Sigmoid colon (tissue), 6 donors: ENCODE measurements at regions not wholly inside any gene's neighbourhood (a gene's known extent, or its start where the extent isn't known, plus 50 kb on each side); places are given as distances from the start of the nearest gene placed in this dataset.
"Not testable (repeated sequence)": the region's sequence is repeated elsewhere in the genome, so short reads cannot be mapped to it uniquely, and the experiment has no call there.

ENCODE experiments used
- DNase-seq: peaks from one replicate; pipeline ENCODE4 v3.0.0-alpha.2; 2019
- H3K27ac ChIP-seq, 4 donors: fragments of 200-600 bp; sonication (generic); one replicate each; pipeline ENCODE4 v1.5.1; 2016 to 2019; ENCODE audit warnings: mild to moderate bottlenecking in 1 of 4
- H3K27me3 ChIP-seq, 3 donors: fragments of 200-600 bp; sonication (generic); one replicate each; pipeline ENCODE4 v1.5.1; 2019; ENCODE audit warnings: mild to moderate bottlenecking in 1 of 3
- H3K36me3 ChIP-seq, 4 donors: fragments of 200-600 bp; sonication (generic); one replicate each; pipeline ENCODE4 v1.5.1; 2016 to 2019
- H3K4me1 ChIP-seq, 4 donors: fragments of 200-600 bp; sonication (generic); one replicate each; pipeline ENCODE4 v1.5.1; 2017 to 2019
- H3K4me3 ChIP-seq, 4 donors: fragments of 200-600 bp; sonication (generic); one replicate each; pipeline ENCODE4 v1.5.1; 2017 to 2019; ENCODE audit warnings: mild to moderate bottlenecking in 2 of 4, moderate library complexity in 1 of 4
- H3K9me3 ChIP-seq, 4 donors: fragments of 200-600 bp in 3 of 4; sonication (generic) in 3 of 4; one replicate each; pipeline versions ENCODE4 v1.5.1 to v1.6.1; 2013 to 2019
- EP300 ChIP-seq, 4 donors: sonication (generic); formaldehyde crosslinking; IDR thresholded peaks; one replicate each; pipeline ENCODE4 v1.6.1; 2017; ENCODE audit warnings: antibody characterized with exemption in 4 of 4
- POLR2A ChIP-seq, 2 donors: fragments of 450-650 bp; IDR thresholded peaks; one replicate each; pipeline ENCODE4 v1.6.1; 2016; ENCODE audit warnings: antibody characterized with exemption in 2 of 2, mild to moderate bottlenecking in 2 of 2, moderate library complexity in 2 of 2
- POLR2AphosphoS5 ChIP-seq, 4 donors: sonication (generic); formaldehyde crosslinking; IDR thresholded peaks; one replicate each; pipeline ENCODE4 v1.6.1; 2017; ENCODE audit warnings: antibody characterized with exemption in 4 of 4
- WGBS, 2 donors: extraction: QIAGEN DNeasy Blood & Tissue Kit; methylation state at CpG; one replicate each; pipeline ENCODE4 v1.1.7; 2013; 5-methylcytosine and 5-hydroxymethylcytosine counted together
- intact Hi-C: fragments of 100-400 bp; cut with DNase I; formaldehyde crosslinking; loops from one replicate; pipeline ENCODE4 v1.15.1; 2023
- TF ChIP-seq, protein P1 (sequence below), 4 experiments: fragments of 450-650 bp in 3 of 4; fragments of 200-600 bp in 1 of 4; IDR thresholded peaks; one replicate each; pipeline ENCODE4 v1.5.1; 2016 to 2019; ENCODE audit warnings: antibody characterized with exemption in 4 of 4, mild to moderate bottlenecking in 3 of 4, moderate library complexity in 2 of 4
- donor health status: healthy with polysubstance abuse.
- donor health status: healthy.

DNA sequence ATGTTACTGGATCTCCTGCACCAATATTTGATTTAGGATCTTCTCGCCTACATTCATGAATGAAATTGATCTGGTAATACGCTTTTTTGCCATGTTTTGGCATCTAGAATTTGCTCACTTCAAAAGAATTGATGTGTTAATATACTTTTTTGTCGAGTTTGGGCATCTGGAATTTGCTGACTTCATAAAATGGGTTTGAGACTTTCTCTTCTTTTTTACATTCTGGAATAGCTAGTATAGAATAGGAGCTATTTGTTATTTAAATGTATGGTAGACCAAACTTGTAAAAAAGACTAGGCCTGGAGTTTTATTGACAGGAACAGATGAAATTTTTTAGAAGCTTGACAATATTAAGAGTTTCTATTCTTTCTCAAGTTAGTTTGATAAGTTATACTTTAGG is 404.9 kb upstream of the TENM3 start:
- WGBS, 2 donors, result 85 to 86% methylated on average over 3 of the region's 3 CpGs

DNA sequence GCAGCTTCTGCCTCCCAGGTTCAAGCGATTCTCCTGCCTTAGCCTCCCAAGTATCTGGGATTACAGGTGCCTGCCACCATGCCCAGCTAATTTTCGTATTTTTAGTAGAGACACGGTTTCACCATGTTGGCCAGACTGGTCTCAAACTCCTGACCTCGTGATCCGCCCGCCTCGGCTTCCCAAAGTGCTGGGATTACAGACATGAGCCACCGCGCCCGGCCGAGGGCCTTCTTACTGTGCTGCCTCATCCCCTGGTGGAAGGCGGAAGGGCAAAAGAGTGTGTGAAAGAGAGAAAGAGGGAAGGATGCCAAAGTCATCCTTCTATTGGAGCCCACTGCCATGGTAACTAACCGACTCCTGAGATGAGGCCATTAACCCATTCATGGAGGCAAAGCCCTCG is 399.4 kb upstream of the TENM3 start:
- H3K27ac ChIP-seq, DNase-seq, H3K36me3 ChIP-seq, H3K9me3 ChIP-seq, intact Hi-C loops, H3K27me3 ChIP-seq, H3K4me3 ChIP-seq, H3K4me1 ChIP-seq: not testable (repeated sequence)
- WGBS, 2 donors, result 90 to 92% methylated on average over 14 of the region's 14 CpGs

More for the DNA sequence above, 404.9 kb upstream of the TENM3 start:
- peaks cover 0 to 4% (median 0%) of the 10 kb centered on the region in 4 donors for H3K9me3 ChIP-seq
- no peaks in the 10 kb centered on the region for H3K4me1 ChIP-seq
- no peaks in the 10 kb centered on the region for H3K27me3 ChIP-seq
- no peak for DNase-seq
- TF ChIP-seq, protein P1, sequence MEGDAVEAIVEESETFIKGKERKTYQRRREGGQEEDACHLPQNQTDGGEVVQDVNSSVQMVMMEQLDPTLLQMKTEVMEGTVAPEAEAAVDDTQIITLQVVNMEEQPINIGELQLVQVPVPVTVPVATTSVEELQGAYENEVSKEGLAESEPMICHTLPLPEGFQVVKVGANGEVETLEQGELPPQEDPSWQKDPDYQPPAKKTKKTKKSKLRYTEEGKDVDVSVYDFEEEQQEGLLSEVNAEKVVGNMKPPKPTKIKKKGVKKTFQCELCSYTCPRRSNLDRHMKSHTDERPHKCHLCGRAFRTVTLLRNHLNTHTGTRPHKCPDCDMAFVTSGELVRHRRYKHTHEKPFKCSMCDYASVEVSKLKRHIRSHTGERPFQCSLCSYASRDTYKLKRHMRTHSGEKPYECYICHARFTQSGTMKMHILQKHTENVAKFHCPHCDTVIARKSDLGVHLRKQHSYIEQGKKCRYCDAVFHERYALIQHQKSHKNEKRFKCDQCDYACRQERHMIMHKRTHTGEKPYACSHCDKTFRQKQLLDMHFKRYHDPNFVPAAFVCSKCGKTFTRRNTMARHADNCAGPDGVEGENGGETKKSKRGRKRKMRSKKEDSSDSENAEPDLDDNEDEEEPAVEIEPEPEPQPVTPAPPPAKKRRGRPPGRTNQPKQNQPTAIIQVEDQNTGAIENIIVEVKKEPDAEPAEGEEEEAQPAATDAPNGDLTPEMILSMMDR (IDR thresholded peaks at IDR 0.05), result no peak
- no peak for TF ChIP-seq POLR2A (IDR thresholded peaks at IDR 0.05)
- no peaks in the 10 kb centered on the region for H3K36me3 ChIP-seq
- intact Hi-C loops, result no loop called here
- H3K27ac ChIP-seq, result no peak overlapping the region
- H3K4me3 ChIP-seq, result no peak overlapping the region

DNA sequence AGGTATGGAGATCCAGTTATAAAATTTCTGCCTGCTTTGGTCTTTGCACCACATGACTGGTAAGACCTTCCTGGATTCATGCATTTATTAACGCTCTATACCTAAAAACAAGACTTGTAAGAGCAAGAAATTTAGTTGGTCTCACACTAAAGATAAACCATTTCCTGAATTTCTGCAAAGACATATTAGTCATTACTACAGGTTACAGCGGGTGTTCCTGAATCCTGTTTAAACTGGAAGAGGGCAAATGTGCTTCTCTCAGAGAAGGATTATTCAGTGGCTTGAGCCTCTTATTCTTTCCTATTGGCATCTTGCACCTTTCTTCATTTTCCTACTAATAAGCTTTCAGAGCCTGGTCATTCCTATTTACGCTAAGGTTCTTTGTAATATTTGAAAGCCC is 397.6 kb upstream of the TENM3 start:
- H3K4me1 ChIP-seq, result no peaks in the 10 kb centered on the region
- 87 to 93% methylated on average over 3 of the region's 3 CpGs for WGBS, 2 donors
- no peak overlapping the region for H3K4me3 ChIP-seq
- no peak overlapping the region for H3K27ac ChIP-seq
- TF ChIP-seq, protein P1 (IDR thresholded peaks at IDR 0.05), result no peak
- TF ChIP-seq EP300 (IDR thresholded peaks at IDR 0.05) (no peak), POLR2AphosphoS5 (IDR thresholded peaks at IDR 0.05) (no peak), POLR2A (IDR thresholded peaks at IDR 0.05) (no peak)
- no peaks in the 10 kb centered on the region for H3K27me3 ChIP-seq
- no peaks in the 10 kb centered on the region for H3K9me3 ChIP-seq
- no peak for DNase-seq
- intact Hi-C loops, result no loop called here
- H3K36me3 ChIP-seq, result no peaks in the 10 kb centered on the region

DNA sequence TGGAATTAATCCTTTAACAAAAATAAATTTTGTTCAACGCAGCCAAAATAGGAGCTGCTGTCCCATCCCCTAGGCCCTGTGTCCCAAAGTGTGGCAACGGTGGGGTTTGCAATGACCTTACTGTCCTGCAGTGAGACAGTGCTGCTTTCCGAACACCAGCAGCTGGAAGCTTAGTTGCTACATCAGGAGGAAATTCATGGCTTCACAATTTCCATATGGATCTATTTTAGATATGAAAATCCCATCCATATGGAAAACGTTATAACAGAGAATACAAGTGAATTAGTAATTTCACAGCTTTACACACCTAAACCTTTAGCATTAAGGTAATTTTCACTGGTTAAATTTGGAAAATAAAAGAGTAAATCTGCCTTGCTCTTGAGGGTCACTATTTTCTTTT is 396.3 kb upstream of the TENM3 start:
- intact Hi-C loops, result no loop called here
- no peaks in the 10 kb centered on the region for H3K9me3 ChIP-seq
- no peaks in the 10 kb centered on the region for H3K4me1 ChIP-seq
- no peak overlapping the region for H3K4me3 ChIP-seq
- no peak for TF ChIP-seq POLR2A (IDR thresholded peaks at IDR 0.05)
- no peak for TF ChIP-seq EP300 (IDR thresholded peaks at IDR 0.05)
- TF ChIP-seq POLR2AphosphoS5 (IDR thresholded peaks at IDR 0.05), result no peak
- TF ChIP-seq, protein P1 (IDR thresholded peaks at IDR 0.05), result no peak
- DNase-seq, result no peak
- 87 to 88% methylated on average over 4 of the region's 4 CpGs for WGBS, 2 donors
- H3K36me3 ChIP-seq, result no peaks in the 10 kb centered on the region
- no peak overlapping the region for H3K27ac ChIP-seq
- no peaks in the 10 kb centered on the region for H3K27me3 ChIP-seq

DNA sequence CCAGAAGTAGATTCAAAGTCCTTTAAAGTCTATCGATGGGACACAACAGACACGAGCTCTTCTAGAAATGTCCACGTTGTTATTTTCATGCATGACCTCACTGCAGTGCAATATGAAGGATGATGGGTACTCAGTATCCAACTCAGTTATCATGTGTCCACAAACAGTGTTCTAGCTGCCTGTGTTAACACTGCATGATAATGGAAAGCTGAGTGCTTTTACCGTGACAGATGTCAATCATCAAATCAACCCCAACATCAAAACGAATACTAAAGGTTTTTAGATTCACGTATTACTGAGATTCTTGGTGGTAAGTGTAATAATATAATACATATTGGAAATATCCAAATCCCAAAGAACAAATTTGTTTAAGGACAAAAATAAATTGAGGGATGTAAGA is 394.8 kb upstream of the TENM3 start:
- no peaks in the 10 kb centered on the region for H3K36me3 ChIP-seq
- H3K9me3 ChIP-seq, result no peaks in the 10 kb centered on the region
- WGBS, 2 donors, result 82 to 92% methylated on average over 6 of the region's 6 CpGs
- no peak overlapping the region for H3K27ac ChIP-seq
- H3K27me3 ChIP-seq, result no peaks in the 10 kb centered on the region
- H3K4me3 ChIP-seq, result no peak overlapping the region
- TF ChIP-seq EP300 (IDR thresholded peaks at IDR 0.05) (no peak), POLR2AphosphoS5 (IDR thresholded peaks at IDR 0.05) (no peak), POLR2A (IDR thresholded peaks at IDR 0.05) (no peak)
- TF ChIP-seq, protein P1 (IDR thresholded peaks at IDR 0.05), result no peak
- H3K4me1 ChIP-seq, result no peaks in the 10 kb centered on the region
- no peak for DNase-seq
- intact Hi-C loops, result no loop called here
